HG03097 (cell line): ENCODE measurements at regions not wholly inside any gene's neighbourhood (a gene's known extent, or its start where the extent isn't known, plus 50 kb on each side); places are given as distances from the start of the nearest gene placed in this dataset.
"Not testable (repeated sequence)": the region's sequence is repeated elsewhere in the genome, so short reads cannot be mapped to it uniquely, and the experiment has no call there.

Experiments used
- ATAC-seq: cut with Tn5 transposase; IDR thresholded peaks from one replicate; pipeline ENCODE4 v1.9.1; 2021; ENCODE audit not compliant: unreplicated experiment, low FRiP score

DNA sequence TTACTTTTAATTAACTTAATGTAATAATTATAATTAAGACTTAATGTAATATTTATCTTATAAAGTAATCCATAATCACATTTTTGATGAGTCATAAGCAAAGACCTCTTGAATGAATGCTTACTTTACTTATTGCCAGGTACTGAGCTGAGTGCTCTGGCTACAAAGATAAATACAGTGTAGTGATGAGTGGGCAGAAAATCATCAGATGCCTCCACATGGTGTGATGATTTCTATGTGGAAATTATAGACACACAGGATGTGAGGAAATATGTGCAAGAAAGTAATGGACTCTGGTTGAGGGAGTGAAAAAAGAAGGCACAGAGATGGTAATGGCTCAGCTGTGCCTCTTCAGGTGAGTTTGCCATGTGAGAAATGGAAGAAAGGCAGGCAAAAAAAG is 422.6 kb upstream of the CD180 start:
- no peak for ATAC-seq

DNA sequence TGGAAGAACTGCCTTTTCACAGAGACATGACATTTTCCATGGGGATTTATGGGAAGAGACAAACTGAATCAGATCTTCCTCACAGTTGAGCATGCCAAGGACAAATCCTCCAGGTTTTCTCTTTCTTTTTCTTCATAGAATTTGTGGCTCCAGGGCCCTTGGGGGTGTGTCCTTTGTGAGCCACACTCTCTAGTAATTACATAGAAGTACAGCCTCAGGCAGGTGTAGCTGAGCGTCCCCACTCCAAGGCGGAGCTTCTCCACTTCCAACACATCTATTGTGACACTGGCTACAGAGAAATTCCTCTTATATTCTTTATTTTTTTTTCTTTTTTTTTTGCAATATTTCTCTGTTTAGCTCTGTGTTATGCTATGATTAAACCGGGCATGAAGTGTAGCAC is 420.5 kb upstream of the CD180 start:
- no peak for ATAC-seq

DNA sequence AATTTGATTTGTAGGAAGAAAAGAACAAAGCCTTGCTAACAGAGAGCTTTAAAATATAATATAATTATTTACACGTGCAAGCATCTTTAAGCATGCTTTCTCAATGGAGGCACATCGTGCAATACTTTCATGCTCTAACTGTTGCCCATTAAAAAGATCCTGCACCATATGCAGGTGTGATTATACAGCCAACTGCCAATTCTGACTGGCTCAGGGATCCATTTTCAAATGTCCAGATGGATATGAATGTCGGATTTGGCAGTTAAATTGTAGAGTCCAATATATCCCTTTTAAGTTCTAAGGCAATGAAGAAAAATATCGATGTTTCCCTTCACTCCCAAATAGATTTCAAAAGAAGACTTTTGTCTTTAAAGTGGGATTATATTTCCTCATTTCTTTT is 416.4 kb upstream of the CD180 start:
- no peak for ATAC-seq

DNA sequence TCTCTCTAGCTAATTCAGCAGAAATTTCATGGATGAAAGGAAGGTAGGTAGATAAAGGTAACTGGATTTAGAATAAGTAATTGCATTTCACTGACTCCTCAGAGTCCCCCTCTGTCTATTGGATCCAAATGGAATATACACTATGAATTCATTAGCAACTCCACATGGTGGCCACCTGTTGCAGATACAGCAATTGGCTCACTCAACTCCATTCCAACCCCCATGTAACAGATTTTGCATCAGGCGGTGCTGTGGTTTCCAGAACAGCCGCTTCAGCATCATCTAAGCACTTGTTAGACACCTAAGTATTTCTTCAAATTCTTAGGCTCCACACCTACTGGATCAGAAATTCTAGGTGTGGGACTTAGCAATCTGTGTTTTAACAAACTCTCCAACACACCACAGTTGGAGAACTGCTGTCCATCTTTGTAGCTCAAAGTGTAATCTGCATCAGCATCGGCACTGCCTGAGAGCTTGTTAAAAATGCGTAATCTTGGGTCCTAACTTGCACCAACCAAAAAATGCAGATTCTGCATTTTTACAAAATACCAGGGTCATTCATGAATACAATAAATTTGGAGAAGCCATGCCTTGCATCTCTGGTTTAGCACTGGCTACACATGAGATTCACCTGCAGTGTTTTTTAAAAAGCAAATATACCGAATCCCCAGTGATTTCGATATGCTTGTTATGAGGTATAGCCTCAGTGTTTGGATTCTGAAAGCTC is 413.8 kb upstream of the CD180 start:
- ATAC-seq: no peak

DNA sequence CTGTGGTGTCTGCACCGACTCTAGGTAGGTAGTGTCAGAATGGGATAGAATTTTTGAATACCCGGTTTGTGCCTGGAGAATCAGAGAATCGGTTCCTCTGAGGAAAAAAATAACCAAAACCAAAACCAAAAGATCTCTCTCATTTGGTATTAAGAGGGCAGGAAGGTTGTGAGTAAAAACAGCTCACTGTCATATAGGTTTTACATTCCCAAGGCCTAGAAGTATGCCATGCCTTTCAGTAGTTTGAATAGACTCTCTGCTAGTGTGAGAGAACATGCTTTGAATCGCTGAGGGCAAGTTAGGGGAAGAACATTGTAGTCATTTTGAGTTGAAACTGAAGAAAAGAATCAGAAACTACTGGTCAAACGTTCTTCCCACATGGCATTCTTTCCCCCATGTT is 411.4 kb upstream of the CD180 start:
- ATAC-seq: no peak

DNA sequence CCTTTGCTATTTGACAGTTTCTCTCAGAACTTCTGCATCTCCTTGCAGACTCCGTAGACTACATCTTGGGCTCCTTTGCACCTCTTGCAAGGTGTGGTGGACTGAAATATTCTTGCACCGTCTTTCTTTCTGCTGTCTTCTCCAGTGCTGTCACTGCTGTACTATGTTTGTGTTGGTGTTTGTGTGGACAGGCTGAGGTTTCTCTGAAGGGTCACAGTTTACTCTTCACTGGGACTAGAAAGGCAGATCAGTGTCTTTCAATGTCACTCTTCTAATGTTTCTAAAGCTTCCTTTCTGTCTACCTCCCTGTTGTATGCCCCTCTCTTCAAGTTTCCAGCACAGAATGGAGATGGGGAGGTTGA is 410.0 kb upstream of the CD180 start:
- ATAC-seq: no peak

DNA sequence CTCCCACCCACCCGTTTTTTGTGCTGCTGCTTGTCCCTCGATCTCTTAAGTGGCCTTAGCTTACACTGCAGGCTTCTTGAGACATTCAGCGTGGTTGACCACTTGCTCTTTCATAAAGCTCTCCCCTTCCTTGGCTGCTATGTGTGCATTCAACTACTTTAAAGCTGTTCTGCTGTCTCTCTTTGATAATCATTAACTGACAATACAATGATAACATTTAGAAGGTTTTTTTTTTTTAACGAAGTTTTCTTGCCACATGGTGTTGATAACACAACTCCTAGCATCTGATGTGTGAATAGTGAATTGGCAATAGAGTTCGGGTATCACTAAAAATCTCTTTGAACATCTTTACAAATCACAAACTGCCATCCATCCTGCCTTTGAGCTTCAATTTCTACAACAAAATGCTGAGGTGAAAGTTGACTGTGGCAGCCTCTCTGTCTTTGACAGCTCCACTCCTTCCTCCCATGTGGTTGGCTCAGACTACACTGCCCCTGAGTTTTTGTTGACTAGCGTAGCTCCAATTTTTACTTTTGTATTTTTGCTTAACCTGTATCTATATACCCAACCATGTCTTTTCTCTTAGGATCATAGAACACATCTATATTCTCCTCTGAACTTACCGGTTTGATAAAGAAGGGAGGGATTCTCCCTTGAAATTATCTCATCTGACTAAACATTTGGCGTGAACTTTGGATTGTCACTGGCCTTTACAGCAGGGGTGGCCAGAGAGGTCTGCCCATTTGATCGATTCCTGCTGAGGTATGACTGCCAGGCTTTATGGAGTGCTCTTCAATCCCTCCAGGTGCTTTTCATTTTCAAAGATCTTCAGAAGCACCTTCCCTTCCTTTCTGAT is 409.4 kb upstream of the CD180 start:
- no peak for ATAC-seq

DNA sequence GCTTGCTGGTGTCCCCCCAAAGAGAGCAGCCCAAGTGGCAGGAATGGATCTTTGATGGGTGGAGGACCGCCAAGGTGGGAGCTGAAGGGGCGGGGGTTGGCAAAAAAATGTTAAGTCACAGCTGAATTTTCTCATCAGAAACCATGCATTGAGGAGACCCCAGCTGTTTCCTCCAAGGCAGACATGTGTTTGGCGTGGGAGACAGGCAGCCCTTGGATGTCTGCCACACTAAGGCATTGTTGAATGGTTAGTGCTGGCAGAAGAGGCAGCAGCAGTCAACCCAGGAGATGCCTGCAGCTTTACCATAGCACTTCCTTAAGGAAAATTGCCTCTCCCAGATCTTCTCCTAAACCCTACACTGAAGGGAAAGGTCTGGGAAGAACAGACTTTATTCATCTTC is 394.9 kb upstream of the CD180 start:
- ATAC-seq: no peak

DNA sequence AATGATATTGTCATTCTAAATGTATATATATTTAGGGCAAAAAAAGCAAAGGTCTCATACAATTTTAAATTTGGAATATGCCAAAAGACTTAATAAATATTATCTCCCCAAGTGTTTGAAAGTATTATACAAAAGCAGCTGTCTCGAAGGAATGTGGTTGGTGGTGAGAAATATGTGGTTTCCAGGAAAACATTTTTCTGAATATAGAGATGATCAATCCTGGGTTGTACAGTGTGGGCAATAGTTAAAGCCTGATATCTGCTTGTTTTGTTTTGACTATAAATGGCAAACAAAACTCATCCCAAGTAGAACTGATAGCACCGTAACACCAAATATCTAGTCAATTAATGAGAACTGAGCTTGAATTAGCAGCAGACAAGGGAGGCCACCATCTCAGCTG is 391.8 kb upstream of the CD180 start:
- ATAC-seq: no peak

DNA sequence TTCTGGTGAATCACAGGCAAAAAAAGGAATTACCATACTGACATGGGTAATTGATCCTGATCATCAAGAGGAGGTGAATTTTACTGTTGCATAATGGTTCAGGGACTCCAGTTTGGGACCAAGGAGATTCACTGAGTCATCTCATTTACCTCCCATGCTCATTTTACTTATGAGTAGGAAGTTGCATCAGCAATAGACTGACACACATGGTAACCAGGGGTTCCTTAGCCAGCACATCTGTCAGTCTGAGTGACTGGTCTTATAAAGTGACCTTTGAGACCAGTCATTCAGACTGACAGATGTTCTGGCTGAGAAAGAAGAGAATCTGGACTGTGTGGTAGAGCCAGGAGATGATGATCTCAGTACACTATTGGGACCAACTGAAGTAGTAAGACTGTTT is 384.6 kb upstream of the CD180 start:
- ATAC-seq: no peak

DNA sequence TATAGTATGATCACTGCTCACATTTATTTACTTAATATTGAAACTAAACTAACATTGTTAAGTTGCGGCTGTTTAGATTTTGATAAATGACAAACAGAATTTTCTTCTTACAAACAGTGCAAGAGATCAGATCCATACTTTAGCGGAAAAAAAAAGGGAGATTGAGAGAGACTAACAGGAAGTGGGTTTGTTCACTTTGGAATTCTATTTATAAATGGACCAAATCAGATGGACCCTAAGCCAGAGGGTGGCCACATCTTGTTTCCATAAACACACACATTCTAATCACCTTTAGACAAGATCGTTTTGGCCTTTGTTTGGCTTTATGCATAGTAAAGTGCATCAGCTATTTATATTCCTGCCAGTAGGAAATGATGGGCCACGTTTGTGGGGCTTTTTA is 381.4 kb upstream of the CD180 start:
- no peak for ATAC-seq

DNA sequence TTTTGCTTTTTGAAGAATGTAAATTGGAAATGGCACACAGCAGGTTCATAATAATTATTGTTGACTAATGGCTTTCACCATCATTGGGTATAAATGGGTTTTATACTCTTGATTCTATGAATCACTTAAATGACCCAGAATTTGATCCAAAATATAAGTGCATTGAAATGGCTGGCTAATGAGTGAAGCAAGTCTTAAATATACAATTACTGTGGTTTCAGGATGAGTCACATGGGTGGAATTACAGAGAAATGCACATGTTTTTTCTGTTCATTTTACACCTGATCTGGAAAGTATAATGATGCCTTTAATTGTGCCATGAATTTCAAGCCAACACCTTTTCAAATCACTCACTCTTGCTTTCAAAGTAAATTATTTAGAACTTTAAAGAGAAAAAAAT is 380.8 kb upstream of the CD180 start:
- ATAC-seq: no peak

DNA sequence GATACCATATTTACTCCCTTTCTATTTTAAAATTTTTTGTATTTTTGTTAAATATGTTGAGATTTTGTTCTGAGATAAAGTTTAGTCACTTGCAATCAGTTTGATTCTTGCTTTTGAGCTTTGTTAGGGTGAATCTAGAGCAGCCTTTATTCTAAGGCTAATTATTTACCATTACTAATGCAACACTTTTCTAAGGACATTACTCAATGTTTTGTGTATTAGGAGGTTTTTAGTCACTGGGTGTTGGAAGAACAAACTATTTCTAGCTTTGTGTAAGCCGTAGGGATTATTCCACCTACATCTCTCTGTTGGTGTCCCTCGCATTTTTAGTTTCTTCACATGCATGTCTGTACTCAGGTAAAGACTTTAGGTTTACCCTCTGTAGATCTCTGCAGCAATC is 379.5 kb upstream of the CD180 start:
- ATAC-seq: no peak

DNA sequence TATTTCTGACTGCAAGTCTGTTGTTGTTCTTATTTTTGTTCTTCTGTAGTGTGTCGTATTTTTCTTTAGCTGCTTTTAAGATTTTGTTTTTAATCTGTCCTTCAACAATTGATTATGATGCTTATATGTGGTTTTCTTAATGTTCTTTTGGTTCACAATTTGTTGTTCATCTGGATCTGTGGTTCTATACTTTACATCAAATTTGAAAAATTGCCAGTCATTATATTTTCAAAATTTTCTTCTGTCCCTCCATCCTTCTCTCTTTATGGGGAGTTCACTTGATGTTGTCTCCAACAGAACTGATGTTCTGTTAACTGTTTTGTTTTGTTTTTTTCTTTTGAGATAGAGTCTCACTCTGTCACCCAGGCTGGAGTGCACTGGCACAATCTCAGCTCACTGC is 378.5 kb upstream of the CD180 start:
- ATAC-seq: no peak

DNA sequence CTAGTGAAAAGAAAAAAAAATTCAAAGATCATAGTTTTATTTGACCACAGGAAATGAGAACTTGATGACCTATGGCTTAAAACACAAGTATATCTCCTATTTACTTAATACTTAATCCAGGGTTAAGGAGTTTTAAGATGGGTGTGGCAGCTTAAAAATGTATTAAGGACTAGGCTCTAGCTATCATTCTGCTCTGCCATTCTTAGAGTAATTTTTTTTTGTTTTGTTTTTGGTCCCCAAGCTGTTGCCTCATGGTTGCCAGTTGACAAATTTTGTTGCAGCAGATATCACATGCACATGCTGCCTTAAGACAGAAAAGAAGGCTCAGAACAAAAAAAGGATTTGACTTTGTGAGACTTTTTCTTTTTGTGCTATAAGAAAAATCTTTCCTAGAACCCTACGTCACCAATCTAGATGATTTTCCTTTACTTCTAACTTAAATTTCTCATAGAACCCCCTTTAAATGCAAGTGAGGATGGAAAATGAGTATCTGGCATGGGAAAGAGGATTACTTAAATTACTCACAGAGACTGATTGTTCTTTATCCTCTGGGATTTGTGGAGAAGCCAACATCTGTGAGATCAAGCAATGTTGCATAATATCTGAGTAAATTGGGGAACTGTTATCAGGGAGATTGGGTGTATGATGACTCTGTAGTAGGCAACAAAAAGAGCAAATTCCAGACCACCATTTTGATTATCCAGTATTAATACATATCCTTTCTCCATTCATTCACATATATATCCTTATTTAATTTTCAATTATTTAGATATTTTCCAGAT is 364.7 kb upstream of the CD180 start:
- no peak for ATAC-seq

DNA sequence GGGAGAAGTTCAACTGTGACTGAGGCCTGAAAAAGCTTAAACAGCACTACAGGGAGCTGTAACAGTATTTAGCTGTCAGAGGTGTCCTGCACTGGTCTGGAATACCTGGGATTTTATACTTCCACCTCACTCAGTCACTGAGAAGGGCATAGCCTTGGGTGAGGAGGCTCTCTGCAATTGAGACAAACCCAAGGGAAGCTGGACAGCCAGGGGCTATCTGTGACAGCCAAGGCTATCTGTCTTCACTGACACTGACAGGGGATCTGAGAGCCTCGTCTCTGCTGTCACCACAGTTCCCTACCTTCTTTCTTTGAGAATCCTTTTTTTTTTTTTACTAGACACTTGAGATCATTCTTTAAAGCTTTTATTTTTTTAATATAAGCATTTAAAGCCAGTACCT is 356.2 kb upstream of the CD180 start:
- no peak for ATAC-seq

DNA sequence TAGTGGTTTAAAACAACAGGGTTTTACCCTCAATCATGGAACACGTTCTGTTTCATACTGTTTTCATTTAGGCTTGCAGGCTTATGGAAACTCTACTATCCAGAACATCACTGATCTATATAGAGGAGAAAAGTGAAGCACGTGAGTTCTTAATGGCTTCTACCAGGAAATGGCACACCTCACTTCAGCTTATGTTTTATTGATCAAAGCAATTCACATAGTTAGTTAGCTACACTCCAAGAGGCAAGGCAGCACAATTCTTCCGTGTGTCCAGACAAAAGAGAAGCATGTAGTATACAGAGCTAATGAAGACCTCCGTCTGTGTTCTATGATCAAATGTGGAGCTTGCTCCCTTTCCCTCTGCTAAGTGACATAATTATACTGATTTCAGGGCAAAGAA is 353.3 kb upstream of the CD180 start:
- ATAC-seq: no peak

DNA sequence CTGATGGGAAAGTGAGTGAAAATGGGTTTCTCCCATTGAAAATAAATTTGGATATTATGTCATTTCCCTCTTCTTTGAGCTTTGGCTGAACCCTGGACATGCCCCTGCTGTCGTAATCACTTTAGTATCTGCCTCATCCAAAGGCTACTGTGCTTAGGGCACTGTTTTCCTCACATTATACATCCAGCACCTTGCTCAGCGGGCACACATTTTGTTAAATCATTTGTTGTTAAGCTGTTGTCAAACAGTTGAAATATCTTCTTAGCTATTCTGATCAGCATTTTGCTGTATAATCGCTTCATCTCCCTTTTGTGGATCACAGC is 352.7 kb upstream of the CD180 start:
- ATAC-seq: no peak

DNA sequence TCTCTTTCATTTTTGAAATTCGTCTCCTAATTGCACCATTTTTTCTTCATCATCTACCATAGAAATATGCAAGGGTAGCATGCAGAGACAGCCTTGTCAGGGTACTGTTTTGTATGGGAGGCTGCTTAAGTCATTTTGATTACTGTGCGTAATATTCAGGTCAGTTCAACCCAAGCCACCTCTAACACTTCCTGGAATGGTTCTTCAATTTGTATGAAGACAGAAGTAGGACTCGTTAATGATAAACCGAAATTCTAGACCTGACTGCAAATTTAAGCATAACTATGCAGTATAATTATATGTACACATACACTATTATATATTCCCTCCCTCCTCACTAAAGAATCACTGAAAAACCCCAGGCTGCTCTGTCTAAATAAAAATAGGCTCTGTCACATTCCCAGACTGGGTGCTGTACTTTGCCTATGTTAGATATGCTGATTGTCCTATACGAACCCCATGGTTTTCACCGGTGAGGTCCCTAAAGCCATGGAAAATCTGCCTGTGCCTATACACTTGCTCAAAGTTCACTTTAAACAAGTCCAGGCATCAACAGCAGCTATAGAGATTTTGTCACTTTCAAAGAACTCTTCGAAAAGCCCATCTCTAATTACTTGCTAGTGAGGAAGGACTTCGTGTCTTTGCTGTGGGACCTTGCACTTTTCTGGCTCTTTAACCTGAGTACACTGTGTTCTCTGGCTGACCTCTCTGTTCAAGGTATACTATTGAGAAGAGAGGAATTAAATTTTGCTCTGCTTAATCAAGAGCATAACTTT is 352.1 kb upstream of the CD180 start:
- no peak for ATAC-seq

DNA sequence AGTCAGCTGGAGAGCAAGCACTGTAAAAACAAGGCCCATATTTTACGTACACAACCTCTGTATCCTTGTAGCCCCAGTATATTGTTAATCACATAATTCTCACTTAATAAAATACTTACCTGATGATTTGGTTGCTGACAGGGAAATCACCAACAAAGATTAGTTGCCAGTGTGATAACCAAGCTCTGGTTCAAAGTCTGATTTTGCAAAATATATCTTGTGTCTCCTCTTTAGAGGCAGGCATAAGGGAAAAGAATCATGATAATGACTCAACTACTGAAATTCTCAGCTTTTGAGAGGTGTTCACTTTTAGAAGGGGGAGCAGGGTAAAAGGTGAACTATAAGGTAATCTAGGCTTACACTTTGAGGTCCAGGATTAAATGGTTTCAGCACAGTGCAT is 351.1 kb upstream of the CD180 start:
- no peak for ATAC-seq

DNA sequence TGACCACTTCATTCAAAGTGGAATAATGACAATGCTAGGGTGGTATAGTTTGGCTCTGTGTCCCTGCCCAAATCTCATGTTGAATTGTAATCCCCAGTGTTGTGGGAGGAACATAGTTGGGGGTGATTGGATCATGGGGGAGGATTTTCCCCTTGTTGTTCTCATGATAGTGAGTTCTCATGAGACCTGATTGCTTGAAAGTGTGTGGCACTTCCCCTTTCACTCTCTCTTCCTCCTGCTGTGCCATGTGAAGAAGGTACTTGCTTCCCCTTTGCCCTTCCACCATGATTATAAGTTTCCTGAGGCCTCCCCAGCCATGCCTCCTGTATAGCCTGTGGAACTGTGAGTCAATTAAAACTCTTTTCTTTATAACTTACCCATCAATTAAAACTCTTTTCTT is 348.3 kb upstream of the CD180 start:
- not testable (repeated sequence) for ATAC-seq
